PFSK-1 (cell line): ENCODE measurements at regions not wholly inside any gene's neighbourhood (a gene's known extent, or its start where the extent isn't known, plus 50 kb on each side); places are given as distances from the start of the nearest gene placed in this dataset.

Experiments used
- FOXP2 ChIP-seq: optimal IDR thresholded peaks from 2 replicates; pipeline ENCODE3; 2011; ENCODE audit warnings: borderline replicate concordance, control low read depth, inconsistent platforms; ENCODE audit not compliant: insufficient read depth; ENCODE audit errors: extremely low read length, extremely low read depth
- POLR2AphosphoS5 ChIP-seq: IDR thresholded peaks from 2 replicates; pipeline ENCODE4 v1.6.1; 2012; ENCODE audit warnings: low read depth, mild to moderate bottlenecking, control low read depth, low read length, moderate library complexity
- REST ChIP-seq, 2 experiments: IDR thresholded peaks; 2 replicates each; pipeline versions ENCODE4 v1.6.1 to v1.8.0; 2011 to 2012; ENCODE audit warnings: low read depth in 2 of 2, low read length in 2 of 2, control low read depth in 1 of 2, inconsistent platforms in 1 of 2, mild to moderate bottlenecking in 1 of 2, moderate library complexity in 1 of 2; ENCODE audit not compliant: insufficient read depth in 1 of 2
- SIN3A ChIP-seq: IDR thresholded peaks from 2 replicates; pipeline ENCODE4 v1.6.1; 2012; ENCODE audit warnings: mild to moderate bottlenecking, low read length, moderate library complexity, borderline replicate concordance; ENCODE audit not compliant: insufficient read depth
- TAF1 ChIP-seq: IDR thresholded peaks from 2 replicates; pipeline ENCODE4 v1.6.1; 2012; ENCODE audit warnings: low read length, control low read depth, borderline replicate concordance; ENCODE audit not compliant: insufficient read depth

GRCh38 chr6:82488403-82488802, 124.8 kb downstream of the TPBG start:
- TF ChIP-seq FOXP2 = no peak
- TF ChIP-seq POLR2AphosphoS5 = no peak
- TF ChIP-seq TAF1 = no peak
- no peak for TF ChIP-seq REST (IDR thresholded peaks at IDR 0.05; ENCODE audit: insufficient read depth in 1 of 2, low read depth in 2 of 2, low read length in 2 of 2)
- no peak for TF ChIP-seq SIN3A

GRCh38 chr6:82492134-82492533, 128.5 kb downstream of the TPBG start:
- no peak for TF ChIP-seq TAF1
- TF ChIP-seq REST (IDR thresholded peaks at IDR 0.05; ENCODE audit: insufficient read depth in 1 of 2, low read depth in 2 of 2, low read length in 2 of 2) = no peak
- TF ChIP-seq POLR2AphosphoS5 = no peak
- no peak for TF ChIP-seq FOXP2
- no peak for TF ChIP-seq SIN3A

GRCh38 chr6:82493467-82493866, 129.8 kb downstream of the TPBG start:
- TF ChIP-seq POLR2AphosphoS5 = no peak
- TF ChIP-seq TAF1 = no peak
- TF ChIP-seq REST (IDR thresholded peaks at IDR 0.05; ENCODE audit: insufficient read depth in 1 of 2, low read depth in 2 of 2, low read length in 2 of 2) = no peak
- no peak for TF ChIP-seq FOXP2
- no peak for TF ChIP-seq SIN3A

- TF ChIP-seq FOXP2 = no peak
- no peak for TF ChIP-seq SIN3A
- no peak for TF ChIP-seq TAF1
- no peak for TF ChIP-seq REST (IDR thresholded peaks at IDR 0.05; ENCODE audit: insufficient read depth in 1 of 2, low read depth in 2 of 2, low read length in 2 of 2)
- no peak for TF ChIP-seq POLR2AphosphoS5
Observed at GRCh38 chr6:82494367-82494766, 130.8 kb downstream of the TPBG start.

- TF ChIP-seq REST (IDR thresholded peaks at IDR 0.05; ENCODE audit: insufficient read depth in 1 of 2, low read depth in 2 of 2, low read length in 2 of 2) (no peak), FOXP2 (no peak), TAF1 (no peak), SIN3A (no peak), POLR2AphosphoS5 (no peak)
Observed at GRCh38 chr6:82506526-82506925, 142.9 kb downstream of the TPBG start.
